B cell (primary cell): ENCODE measurements at regions not wholly inside any gene's neighbourhood (a gene's known extent, or its start where the extent isn't known, plus 50 kb on each side); places are given as distances from the start of the nearest gene placed in this dataset.

Experiments
- EZH2 ChIP-seq: IDR thresholded peaks from 2 replicates; pipeline ENCODE4 v1.6.1; 2012; ENCODE audit warnings: borderline replicate concordance, low read depth, mild to moderate bottlenecking, moderate library complexity, low read length; ENCODE audit not compliant: insufficient read depth, poor library complexity, severe bottlenecking
- TF ChIP-seq, protein P1 (sequence below): fragments of 200-600 bp; IDR thresholded peaks from one replicate; pipeline ENCODE4 v1.8.0; 2022; ENCODE audit warnings: antibody characterized with exemption, mild to moderate bottlenecking

DNA sequence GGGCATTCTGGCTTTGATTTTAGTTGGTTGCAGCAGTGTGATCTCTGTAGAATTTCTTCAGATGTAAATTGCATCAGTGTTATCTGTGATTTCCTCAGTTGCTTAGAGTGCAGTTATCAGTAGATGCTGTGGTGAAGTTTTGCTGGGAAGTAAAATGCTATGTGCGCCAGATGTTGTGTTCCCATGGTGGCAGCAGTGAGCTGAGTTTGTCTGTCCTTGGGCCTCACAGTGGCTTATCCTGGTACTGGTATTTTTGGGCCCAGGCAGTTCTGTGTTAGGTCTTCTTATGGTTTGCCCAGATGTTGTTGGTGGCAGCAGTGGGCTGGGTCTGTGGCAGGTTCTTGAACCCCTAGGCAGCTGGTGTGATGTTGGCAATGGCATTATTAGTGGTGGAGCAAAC is 1242.1 kb downstream of the PLA2G4A start:
- TF ChIP-seq, protein P1, sequence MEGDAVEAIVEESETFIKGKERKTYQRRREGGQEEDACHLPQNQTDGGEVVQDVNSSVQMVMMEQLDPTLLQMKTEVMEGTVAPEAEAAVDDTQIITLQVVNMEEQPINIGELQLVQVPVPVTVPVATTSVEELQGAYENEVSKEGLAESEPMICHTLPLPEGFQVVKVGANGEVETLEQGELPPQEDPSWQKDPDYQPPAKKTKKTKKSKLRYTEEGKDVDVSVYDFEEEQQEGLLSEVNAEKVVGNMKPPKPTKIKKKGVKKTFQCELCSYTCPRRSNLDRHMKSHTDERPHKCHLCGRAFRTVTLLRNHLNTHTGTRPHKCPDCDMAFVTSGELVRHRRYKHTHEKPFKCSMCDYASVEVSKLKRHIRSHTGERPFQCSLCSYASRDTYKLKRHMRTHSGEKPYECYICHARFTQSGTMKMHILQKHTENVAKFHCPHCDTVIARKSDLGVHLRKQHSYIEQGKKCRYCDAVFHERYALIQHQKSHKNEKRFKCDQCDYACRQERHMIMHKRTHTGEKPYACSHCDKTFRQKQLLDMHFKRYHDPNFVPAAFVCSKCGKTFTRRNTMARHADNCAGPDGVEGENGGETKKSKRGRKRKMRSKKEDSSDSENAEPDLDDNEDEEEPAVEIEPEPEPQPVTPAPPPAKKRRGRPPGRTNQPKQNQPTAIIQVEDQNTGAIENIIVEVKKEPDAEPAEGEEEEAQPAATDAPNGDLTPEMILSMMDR = no peak
- no peak for TF ChIP-seq EZH2
